ENCODE measurements at regions not wholly inside any gene's neighbourhood (a gene's known extent, or its start where the extent isn't known, plus 50 kb on each side); places are given as distances from the start of the nearest gene placed in this dataset.
A peak's percentile ranks its signal among the peaks of the same experiment; 100 is the strongest.

GRCh38 chr2:228654707-228655106, 473.2 kb upstream of the SPHKAP start:
- no peak for DNase-seq (ENCODE audit: low spot score)

DNA sequence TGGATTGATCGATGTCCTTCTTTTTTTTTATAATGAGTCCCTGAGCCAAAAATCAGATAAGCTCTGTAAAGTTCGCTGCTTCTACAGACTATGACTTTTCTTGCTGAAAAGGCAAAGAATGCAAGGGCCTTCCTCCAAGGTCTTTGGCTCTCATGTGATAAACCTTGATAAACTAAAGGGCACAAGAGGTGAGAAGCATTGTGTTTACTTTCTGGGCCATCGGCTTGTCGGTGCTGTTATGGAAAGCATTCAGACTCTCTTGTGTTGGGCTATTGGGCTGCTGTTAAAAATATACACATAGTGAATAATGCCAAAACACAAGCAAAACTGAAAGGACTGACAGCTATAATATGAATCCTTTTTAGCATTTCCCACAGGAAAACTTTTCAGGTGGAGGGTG, 472.4 kb upstream of the SPHKAP start:
- DNase-seq (ENCODE audit: low spot score), result no peak

DNA sequence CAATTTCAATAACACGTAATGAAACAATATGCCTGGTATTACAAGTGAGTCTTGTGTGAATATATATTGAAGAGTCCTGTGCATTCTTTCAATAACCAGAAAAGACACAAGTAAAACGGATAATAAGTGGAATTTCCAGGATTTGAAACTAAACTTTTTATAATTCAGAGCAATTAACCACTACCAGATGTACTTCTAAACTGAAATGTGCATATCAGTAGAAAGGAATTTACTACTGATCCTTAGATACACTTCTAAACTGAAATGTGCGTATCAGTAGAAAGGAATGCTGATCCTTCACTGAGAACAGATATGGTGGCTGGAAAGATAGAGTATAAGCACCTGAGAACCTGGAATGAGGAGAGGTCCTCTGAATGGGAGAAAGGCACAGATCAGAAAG, 470.9 kb upstream of the SPHKAP start:
- DNase-seq (ENCODE audit: low spot score), result peak; percentile 52

GRCh38 chr2:228649876-228650275, 468.4 kb upstream of the SPHKAP start:
- DNase-seq (ENCODE audit: low spot score), result no peak

DNA sequence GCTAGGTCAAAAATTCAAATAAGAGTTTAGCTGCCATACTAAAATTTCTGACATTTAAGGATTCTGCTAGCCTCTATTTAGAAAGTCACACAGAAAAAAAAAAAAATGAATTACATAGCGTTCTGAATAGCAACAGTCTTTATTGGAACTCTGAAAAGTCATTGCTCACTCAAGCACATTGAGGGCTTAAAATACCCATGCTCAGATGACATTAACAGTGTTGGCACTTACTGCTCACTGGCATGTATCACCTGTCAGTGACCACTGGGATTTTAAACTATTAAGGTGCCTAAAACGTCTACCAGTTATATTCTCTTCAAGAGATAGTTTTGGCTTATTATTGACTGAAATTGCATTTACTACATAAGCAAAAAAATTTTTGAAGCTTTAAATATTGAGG, 468.0 kb upstream of the SPHKAP start:
- DNase-seq (ENCODE audit: low spot score), result no peak

GRCh38 chr2:228648541-228648940, 467.1 kb upstream of the SPHKAP start:
- no peak for DNase-seq (ENCODE audit: low spot score)

GRCh38 chr2:228646061-228646460, 464.6 kb upstream of the SPHKAP start:
- no peak for DNase-seq (ENCODE audit: low spot score)

DNA sequence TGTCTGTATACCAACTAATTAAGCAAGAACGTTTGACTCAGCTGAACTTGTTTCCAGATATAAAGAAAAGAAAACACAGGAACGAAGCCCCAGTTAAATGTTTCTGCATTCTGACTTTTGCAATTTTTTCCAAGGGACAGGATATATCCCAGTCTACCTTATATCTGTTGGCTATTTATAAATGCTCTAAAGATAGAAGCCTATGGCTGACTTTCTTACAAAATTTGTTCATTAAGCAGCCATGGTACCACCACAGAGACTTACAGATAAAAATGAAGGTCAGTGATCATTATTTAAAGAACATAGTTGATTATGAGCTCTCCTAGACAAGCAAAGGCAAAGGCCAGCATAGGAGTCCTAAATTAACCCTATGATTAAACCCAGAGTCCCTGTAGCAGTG, 462.7 kb upstream of the SPHKAP start:
- no peak for DNase-seq (ENCODE audit: low spot score)

- no peak for DNase-seq (ENCODE audit: low spot score)
Observed at GRCh38 chr2:228642861-228643260, 461.4 kb upstream of the SPHKAP start.

DNA sequence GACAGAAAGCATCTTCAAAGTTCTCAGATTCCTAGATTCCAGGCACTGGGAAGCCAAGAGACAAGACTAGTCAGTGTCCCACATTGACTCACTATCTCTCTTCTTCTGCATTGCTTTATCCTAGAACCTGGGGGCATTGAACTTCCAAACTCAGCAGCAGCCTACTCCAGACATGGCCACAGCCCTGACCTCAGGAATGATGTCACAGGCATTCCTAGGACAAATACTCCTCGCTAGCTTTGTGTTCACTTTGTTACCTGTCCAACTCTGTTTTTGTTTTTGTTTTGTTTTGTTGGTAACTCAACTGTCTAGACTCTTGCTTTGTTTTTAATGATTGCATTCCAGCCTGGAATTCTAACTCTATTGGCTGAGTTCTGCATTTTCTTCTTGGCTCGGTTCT, 449.3 kb upstream of the SPHKAP start:
- no peak for DNase-seq (ENCODE audit: low spot score)

DNA sequence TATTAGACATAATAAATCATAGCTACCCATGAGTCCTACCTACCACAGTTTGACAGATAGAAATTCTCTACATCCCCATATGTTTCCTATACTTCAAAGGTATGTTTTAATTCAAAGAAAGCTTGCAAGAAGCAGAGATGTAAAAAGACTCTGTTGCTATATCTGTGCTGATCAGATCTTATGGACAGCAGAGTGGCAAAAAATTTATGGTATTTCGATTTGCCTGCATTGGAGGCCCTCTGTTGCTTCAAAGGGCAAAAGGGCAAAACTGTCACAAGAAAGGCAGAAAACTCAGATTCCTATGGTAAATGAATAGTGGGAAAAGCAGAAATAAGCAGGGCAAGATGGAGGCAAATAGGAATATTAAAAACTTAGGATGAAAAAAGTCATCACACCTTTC, 447.8 kb upstream of the SPHKAP start:
- no peak for DNase-seq (ENCODE audit: low spot score)

- peak; percentile 2 for DNase-seq (ENCODE audit: low spot score)
Observed at GRCh38 chr2:228628682-228629081, 447.2 kb upstream of the SPHKAP start.

- no peak for DNase-seq (ENCODE audit: low spot score)
Observed at GRCh38 chr2:228627510-228627909, 446.0 kb upstream of the SPHKAP start.

GRCh38 chr2:228625481-228625880, 444.0 kb upstream of the SPHKAP start:
- no peak for DNase-seq (ENCODE audit: low spot score)

- DNase-seq (ENCODE audit: low spot score), result no peak
Observed at GRCh38 chr2:228624733-228625132, 443.2 kb upstream of the SPHKAP start.

GRCh38 chr2:228615496-228615895, 434.0 kb upstream of the SPHKAP start:
- no peak for DNase-seq (ENCODE audit: low spot score)

DNA sequence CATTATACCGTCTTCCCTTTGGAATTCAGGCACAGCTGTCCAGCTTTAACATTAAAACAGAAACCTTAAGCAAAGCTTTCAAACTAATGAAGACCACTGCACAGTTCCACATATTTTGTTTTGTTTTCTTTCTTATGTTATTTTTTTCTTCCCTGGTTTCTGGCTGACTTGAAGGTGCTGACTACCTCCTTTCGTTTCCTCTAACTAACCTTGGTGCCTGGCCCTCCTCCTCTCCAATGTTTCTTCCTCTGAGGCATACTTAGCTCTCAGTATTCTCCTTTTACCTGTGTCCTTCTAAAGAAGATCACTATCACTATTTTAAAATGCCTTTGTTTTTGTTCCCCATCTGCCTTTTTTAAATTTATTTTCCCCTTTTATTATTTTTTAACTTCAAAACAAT, 433.3 kb upstream of the SPHKAP start:
- no peak for DNase-seq (ENCODE audit: low spot score)

GRCh38 chr2:228613133-228613850, 431.8 kb upstream of the SPHKAP start:
- no peak for DNase-seq (ENCODE audit: low spot score)

DNA sequence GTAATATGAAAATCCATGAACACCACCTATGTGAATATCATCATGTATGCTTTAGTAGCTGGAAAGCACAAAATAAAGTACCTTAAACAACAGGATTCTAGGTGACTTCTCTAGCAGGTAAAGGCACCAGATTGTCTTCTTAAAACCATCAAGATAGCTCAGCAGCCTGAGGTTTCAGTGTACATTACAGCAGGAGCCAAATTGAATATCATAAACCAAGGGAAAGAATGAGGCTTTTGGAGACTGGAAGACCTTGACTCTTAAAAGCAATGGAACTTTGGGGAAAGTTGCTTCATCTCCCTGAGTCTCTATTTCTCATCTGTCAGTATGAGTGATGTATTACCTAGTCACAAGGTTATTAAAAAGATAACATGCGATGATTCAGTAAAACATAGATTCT, 429.7 kb upstream of the SPHKAP start:
- DNase-seq (ENCODE audit: low spot score), result no peak

GRCh38 chr2:228602288-228602687, 420.8 kb upstream of the SPHKAP start:
- no peak for DNase-seq (ENCODE audit: low spot score)

DNA sequence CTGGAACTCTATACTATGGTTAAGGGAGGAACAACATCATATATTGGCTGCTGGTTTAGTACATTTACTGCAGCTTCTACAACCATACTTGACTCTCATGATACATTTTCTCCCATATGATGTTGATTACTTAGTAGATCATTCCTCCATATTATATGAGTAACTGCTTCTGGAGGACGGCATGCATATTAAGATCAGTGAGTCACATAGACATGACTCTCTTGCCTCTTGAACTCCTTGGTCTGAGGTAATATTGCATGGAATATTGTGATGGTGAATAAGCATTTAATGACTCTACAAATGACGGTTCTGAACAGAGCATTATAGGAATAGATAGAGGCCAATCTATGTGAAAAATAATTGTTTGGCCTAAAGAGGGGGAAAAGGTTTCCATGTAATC, 418.8 kb upstream of the SPHKAP start:
- no peak for DNase-seq (ENCODE audit: low spot score)

DNA sequence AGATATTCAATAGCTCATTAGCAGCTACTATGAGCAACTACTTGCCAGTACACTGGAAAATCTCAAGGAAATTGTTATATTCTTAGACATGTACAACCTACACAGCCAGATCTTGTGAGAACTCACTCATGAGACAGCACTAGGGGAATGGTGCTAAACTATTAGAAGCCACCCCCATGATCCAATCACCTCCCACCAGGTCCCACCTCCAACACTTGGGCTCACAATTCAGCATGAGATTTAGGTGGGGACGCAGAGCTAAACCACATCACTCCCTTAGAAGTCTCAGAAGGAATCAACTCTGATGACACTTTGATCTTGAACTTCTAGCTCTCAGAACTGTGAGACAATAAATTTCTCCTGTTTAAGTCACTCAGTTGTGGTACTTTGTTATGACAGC, 418.3 kb upstream of the SPHKAP start:
- no peak for DNase-seq (ENCODE audit: low spot score)

GRCh38 chr2:228599297-228599696, 417.8 kb upstream of the SPHKAP start:
- DNase-seq (ENCODE audit: low spot score), result no peak

- DNase-seq (ENCODE audit: low spot score), result no peak
Observed at GRCh38 chr2:228597032-228597431, 415.5 kb upstream of the SPHKAP start.
